GM21381 (cell line): ENCODE measurements at regions not wholly inside any gene's neighbourhood (a gene's known extent, or its start where the extent isn't known, plus 50 kb on each side); places are given as distances from the start of the nearest gene placed in this dataset.
"Not testable (repeated sequence)": the region's sequence is repeated elsewhere in the genome, so short reads cannot be mapped to it uniquely, and the experiment has no call there.

Source experiments
- ATAC-seq: cut with Tn5 transposase; IDR thresholded peaks from one replicate; pipeline ENCODE4 v1.9.1; 2021; ENCODE audit warnings: mild to moderate bottlenecking, moderate library complexity; ENCODE audit not compliant: unreplicated experiment

DNA sequence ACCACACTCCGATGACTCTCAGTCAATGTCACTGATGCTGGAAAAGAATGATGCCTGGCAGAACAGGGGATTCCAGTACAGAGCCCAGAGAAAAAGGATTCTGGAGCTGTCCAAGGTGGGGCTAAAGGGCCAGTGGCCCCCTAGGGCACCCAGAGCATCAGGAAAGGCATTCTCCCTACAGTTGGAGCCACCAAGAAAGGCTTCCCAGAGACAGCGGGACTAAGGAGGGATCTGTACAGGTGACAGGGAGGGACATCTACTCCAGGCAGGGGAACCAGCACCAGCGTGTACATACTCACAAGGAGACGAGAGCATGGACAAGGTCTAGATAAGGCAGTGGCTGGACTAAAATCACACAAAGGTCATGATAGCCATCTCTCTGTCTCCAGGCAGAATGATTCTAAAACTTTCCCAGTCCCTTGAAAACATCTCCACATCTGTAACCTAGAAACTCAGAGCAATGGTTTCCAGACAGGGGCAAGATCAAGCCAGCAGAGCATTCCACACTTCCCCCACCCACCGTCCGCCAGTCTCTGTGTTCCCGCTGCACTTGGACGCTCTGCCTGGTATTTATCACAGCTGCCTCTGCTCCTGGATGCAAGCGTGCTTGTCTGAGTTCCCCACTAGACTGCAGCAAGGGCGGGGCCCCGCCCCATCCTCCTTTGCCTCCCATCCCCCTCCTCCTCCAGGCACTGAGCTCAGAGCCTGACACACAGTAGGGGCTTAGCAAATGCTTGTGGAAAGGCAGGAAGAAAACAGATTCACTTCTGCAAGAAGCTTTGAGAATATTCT lies 111.6 kb upstream of the ZC3H12A start:
- ATAC-seq: no peak

GRCh38 chr1:37363535-37363934 lies 110.8 kb upstream of the ZC3H12A start:
- no peak for ATAC-seq

- not testable (repeated sequence) for ATAC-seq
Measured at GRCh38 chr1:37368665-37369315, 105.6 kb upstream of the ZC3H12A start.

- ATAC-seq: no peak
Measured at GRCh38 chr1:37372302-37372701, 102.1 kb upstream of the ZC3H12A start.

DNA sequence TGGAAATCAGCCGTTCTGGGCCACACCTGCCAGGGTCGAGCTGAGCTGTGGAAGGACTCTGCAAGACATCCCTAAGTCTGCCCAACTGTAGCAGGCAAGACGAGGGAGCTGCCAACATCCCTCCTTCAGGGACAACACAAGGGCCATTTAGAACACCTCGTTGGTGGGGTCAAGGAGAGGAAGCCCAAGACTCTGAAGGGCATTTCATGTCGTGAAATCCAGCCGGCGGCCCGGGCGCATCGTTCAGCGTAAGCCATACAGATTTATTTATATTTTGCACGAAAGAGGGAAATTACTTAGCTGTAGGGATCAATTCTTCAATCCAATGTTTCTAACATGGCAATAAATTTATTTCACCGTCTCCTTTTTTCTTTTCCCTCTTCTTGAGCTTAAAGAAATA lies 101.7 kb upstream of the ZC3H12A start:
- ATAC-seq: no peak

GRCh38 chr1:37373413-37373812 lies 101.0 kb upstream of the ZC3H12A start:
- no peak for ATAC-seq

DNA sequence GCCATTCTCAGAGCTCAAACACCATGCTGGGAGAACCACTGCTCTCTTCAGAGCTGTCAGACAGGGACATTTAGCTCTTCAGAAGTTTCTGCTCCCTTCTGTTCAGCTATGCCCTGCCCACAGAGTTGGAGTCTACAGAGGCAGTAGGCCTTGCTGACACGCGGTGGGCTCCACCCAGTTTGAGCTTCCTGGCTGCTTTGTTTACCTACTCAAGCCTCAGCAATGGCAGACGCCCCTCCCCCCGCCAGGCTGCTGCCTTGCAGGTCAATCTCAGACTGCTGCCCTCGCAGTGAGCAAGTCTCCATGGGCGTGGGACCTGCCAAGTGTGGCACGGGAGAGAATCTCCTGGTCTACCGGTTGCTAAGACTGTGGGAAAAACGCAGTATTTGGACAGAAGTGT lies 93.8 kb upstream of the ZC3H12A start:
- not testable (repeated sequence) for ATAC-seq

DNA sequence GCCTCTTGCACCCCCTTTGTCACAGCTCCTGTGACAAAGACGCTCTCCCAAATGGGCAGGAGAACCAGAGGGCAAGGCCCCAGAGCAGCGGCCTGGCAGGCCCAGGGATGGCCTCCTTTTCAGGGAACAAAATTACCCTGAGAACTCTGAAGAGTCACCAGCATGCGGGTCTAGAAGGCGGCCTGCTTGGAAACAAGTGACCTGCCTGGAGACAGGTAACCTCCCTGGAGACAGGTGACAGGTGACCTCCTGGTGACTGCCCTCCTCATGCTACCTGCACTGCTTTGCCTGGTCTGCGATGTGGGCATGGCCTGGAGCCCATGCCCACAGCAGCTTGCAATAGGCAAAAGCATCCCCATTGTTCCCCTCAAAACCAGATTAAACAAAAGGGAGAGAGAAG lies 86.5 kb upstream of the ZC3H12A start:
- no peak for ATAC-seq

- no peak for ATAC-seq
Measured at GRCh38 chr1:37389327-37389726, 85.1 kb upstream of the ZC3H12A start.

DNA sequence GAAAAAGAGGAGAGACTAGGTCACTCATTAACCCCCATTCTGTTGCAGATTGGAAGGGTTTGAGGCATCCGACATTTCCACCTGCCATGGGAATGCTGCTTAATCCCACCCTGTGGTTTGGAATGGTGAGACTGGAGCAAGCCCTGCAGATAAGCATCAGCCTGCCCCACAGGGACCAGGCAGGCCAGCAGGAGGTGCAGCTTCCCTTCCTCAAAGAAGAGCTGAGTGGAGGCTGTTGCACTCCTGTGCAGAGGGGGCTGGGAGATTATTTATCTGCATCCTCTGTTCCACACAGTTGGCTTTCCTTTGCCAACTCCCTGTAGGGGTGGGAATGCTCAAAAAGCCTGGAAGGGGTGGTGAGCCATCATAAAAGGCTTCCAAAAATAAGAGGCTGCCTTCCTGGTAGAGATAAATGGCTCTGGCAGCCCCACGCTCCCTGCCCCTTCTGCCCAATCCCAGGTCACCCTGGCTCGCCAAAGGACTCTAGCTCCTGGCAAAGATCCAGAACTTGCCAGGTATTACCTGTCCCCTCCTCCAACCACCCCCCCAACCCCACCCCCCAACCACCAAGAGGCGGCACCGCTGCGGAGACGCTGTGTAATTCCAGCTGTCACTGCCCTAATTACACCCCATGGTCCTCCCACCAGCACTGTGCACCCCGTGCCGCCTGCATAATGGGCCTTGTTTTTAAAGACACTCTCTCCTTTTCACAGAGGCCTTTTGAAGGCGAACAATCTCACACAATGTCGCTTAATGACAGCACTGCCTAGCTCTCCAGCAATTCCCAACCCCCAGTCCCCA lies 83.0 kb upstream of the ZC3H12A start:
- no peak for ATAC-seq

DNA sequence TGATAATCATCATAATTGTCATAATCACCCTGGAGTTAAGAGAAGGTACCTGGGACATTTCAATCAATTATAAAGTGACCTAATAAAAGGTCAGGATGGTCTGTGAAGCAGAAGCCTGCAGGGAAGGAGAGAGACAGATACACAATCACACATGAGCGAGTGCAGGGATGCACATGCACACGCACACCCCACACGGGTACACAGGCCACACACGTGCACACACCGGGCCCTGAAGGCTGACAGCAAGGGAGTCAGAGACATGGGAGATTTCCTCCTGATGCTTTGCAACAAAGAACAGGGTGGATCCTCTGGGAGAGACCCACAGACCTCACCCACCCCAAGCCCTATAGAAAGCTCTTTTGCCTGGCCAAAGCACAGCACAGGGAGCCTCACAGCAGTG lies 82.3 kb upstream of the ZC3H12A start:
- ATAC-seq: no peak

DNA sequence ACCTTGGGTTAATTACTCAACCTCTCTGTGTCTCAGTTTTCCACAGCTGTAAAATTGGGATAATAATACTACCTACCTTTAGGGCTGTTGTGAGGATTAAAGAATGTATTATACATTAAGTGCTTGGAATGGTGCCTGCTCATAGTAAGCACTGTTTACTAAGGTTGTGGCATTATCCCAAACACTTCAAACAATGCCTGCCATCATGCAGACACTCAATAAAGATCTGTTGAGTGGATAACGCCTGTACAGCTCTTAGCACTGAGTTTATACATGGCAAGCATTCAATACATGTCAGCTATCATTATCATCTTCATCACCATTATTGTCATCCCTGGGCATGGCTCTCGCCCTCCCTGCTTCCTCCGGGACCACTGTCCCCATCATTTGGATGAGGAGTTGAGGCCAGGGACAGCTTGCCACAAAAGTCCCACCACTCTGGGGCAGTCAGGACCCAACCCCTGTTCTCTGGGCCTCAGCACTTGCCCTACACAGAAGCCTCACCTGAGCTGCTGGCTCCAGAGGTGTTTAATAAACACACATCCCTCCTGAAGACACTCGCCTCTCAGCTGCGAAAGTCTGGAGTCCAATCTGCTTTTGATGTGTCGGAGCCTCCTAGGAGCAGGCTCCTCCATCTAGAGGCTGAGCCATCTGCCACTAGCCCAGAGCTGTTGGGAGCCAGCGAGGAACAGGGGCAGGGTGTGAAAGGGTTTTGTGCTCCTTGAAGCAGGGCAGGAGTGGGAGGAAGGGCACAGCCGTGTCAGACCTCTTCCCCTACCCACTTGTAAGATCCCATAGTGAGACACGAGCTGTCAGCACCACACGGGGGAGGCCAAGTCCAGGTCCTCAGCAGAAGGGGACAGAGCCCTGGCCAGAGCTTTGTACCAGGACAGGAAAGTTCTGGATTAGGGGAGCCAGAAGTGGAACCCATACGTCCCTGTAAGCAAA lies 80.9 kb upstream of the ZC3H12A start:
- ATAC-seq: no peak

- no peak for ATAC-seq
Measured at GRCh38 chr1:37394574-37395464, 79.6 kb upstream of the ZC3H12A start.

- ATAC-seq: no peak
Measured at GRCh38 chr1:37398096-37398495, 76.3 kb upstream of the ZC3H12A start.

DNA sequence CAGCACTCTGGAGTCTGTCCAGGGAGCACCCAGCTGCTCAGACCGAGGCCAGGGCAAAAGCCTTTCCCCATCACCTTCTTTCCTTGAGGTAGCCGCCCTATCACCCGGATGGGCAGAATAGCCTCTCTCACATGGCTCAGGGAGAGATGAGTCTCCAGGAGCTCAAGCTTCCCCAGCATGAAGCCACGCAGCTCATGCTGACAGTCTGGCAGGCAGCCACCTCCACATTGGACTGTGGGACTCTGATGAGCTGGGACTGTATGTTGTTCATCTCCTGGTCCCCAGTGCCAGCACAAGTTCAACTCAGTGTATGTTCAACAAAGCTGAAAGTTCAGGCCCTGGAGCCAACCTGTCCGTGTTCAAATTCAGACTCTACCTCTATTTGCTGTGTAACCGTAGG lies 75.2 kb upstream of the ZC3H12A start:
- ATAC-seq: no peak

DNA sequence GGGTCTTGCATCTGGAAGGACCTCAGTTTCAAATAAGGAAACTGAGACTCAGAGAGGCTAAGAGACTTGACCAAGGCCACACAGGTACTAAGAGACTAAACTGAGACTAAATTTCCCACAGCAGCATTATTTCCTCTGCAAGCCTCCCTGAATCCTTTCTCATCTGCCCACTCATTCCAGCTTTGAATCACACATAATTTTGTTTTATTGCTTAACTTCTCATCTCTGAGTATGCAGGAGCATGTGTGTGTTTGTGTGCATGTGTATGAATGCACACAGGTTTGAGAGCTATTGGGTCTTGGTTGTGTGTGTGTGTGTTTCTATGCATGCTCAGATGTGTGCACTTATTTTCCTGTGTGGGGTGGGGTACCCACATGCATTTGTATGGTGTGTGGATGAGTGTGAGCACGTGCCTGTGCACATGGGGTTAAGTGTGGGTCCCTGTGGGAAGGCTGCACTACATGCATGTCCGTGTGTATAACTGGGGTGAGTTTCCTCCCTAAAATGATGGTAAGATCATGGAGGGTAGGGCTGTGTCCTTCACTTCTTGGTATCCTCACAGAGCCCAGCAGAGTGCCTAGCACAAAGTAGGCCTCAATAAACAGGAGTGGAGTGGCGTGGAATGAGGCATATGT lies 74.4 kb upstream of the ZC3H12A start:
- ATAC-seq: no peak

DNA sequence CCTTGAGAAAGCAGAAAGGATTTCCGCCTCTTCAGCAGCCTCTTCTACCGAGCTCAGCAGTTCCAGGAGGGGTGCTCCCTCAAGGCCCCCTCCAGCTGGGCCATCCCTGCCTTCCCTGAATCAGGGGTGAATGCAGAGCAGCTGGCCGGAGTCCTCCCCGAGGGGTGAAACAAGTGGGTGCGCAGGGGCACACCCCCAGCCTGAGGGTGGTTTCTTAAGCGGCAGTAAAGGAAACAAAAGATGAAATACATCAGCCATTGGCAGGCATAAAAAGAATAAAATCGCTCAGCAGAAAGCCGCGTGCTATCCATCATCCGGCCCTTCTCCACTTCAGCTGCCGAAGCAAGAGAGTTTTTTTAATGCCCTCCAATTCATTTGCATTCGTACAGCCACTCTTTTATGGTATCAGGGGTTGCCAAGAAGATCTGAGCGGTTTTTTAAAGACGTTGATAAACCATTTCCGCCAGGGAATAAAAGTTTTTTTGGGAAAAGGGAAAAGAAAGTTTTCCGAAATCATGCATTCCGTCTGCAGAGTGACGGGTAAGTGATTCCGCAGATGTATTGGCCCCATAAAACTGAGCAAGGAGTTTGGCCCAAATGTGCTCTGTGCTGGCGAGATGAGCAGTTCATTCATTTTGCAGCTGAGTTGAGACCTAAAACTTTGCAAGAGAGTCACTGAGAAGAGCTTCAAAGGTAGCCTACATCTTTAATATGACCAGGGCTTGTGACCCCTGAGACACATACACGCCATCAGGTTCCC lies 73.7 kb upstream of the ZC3H12A start:
- ATAC-seq: no peak

- no peak for ATAC-seq
Measured at GRCh38 chr1:37403166-37403565, 71.2 kb upstream of the ZC3H12A start.
